ENCODE measurements at regions not wholly inside any gene's neighbourhood (a gene's known extent, or its start where the extent isn't known, plus 50 kb on each side); places are given as distances from the start of the nearest gene placed in this dataset.

GRCh38 chr2:5913711-5914395 is 221.7 kb downstream of the SOX11 start:
- H3K9me1 ChIP-seq (ENCODE audit: control insufficient read depth, extremely low read depth, insufficient read depth, low read length) = no peaks in the 10 kb centered on the region
- H2AFZ ChIP-seq (ENCODE audit: control insufficient read depth, low read length) = no peak overlapping the region
- H3K27ac ChIP-seq (ENCODE audit: control insufficient read depth, insufficient read depth, low read length) = no peak overlapping the region
- dilution Hi-C loops (cut with MboI; ENCODE audit: extremely low pct_ligation_motif_present, low sequenced_read_pairs) = no loop called here
- H3K4me2 ChIP-seq (ENCODE audit: control insufficient read depth, extremely low read depth, insufficient read depth, low read depth, low read length) = no peak overlapping the region
- DNase-seq (ENCODE audit: low read depth, low spot score) = no peak
- FAIRE-seq = no peak
- no peak overlapping the region for H3K4me3 ChIP-seq (ENCODE audit: control insufficient read depth in 2 of 3, extremely low read depth in 1 of 3, insufficient read depth in 2 of 3, low read depth in 1 of 3, low read length in 3 of 3)
- no peaks in the 10 kb centered on the region for H3K27me3 ChIP-seq (ENCODE audit: control insufficient read depth, extremely low read depth, insufficient read depth, low read length)
- H3K36me3 ChIP-seq (ENCODE audit: control insufficient read depth in 2 of 2, extremely low read depth in 1 of 2, insufficient read depth in 2 of 2, low read length in 2 of 2) = no peaks in the 10 kb centered on the region
- no peaks in the 10 kb centered on the region for H3K9me3 ChIP-seq (ENCODE audit: control insufficient read depth, low read depth, low read length)
- H3K9ac ChIP-seq (ENCODE audit: control insufficient read depth, extremely low read depth, insufficient read depth, low read length) = no peak overlapping the region
- no peaks in the 10 kb centered on the region for H3K4me1 ChIP-seq (ENCODE audit: control insufficient read depth, extremely low read depth, insufficient read depth, low read length)
- no peak for TF ChIP-seq EZH2 (IDR thresholded peaks at IDR 0.05; ENCODE audit: low read length)
- TF ChIP-seq CTCF (optimal IDR thresholded peaks at IDR 0.05 in 1 of 3, IDR thresholded peaks at IDR 0.05 in 1 of 3, conservative IDR thresholded peaks at IDR 0.05 in 1 of 3; ENCODE audit: extremely low read depth in 1 of 3, insufficient read depth in 2 of 3, low read length in 3 of 3) = no peak
- H4K20me1 ChIP-seq (ENCODE audit: control insufficient read depth, extremely low read depth, insufficient read depth, low read length) = no peaks in the 10 kb centered on the region
- H3K79me2 ChIP-seq (ENCODE audit: control insufficient read depth, insufficient read depth, low read length) = no peaks in the 10 kb centered on the region

- Histone ChIP-seq H3K4me1 (ENCODE audit: control insufficient read depth, extremely low read depth, insufficient read depth, low read length) (no peaks in the 10 kb centered on the region), H3K27ac (ENCODE audit: control insufficient read depth, insufficient read depth, low read length) (no peak overlapping the region), H3K4me3 (ENCODE audit: control insufficient read depth in 2 of 3, extremely low read depth in 1 of 3, insufficient read depth in 2 of 3, low read depth in 1 of 3, low read length in 3 of 3) (no peak overlapping the region), H3K9ac (ENCODE audit: control insufficient read depth, extremely low read depth, insufficient read depth, low read length) (no peak overlapping the region), H2AFZ (ENCODE audit: control insufficient read depth, low read length) (no peak overlapping the region), H3K36me3 (ENCODE audit: control insufficient read depth in 2 of 2, extremely low read depth in 1 of 2, insufficient read depth in 2 of 2, low read length in 2 of 2) (no peaks in the 10 kb centered on the region), H3K4me2 (ENCODE audit: control insufficient read depth, extremely low read depth, insufficient read depth, low read depth, low read length) (no peak overlapping the region), H3K79me2 (ENCODE audit: control insufficient read depth, insufficient read depth, low read length) (no peaks in the 10 kb centered on the region), H4K20me1 (ENCODE audit: control insufficient read depth, extremely low read depth, insufficient read depth, low read length) (no peaks in the 10 kb centered on the region), H3K9me1 (ENCODE audit: control insufficient read depth, extremely low read depth, insufficient read depth, low read length) (no peaks in the 10 kb centered on the region), H3K9me3 (ENCODE audit: control insufficient read depth, low read depth, low read length) (no peaks in the 10 kb centered on the region), H3K27me3 (ENCODE audit: control insufficient read depth, extremely low read depth, insufficient read depth, low read length) (no peaks in the 10 kb centered on the region)
- FAIRE-seq (no peak), DNase-seq (ENCODE audit: low read depth, low spot score) (no peak)
- no peak for TF ChIP-seq EZH2 (IDR thresholded peaks at IDR 0.05; ENCODE audit: low read length)
- no peak for TF ChIP-seq CTCF (optimal IDR thresholded peaks at IDR 0.05 in 1 of 3, IDR thresholded peaks at IDR 0.05 in 1 of 3, conservative IDR thresholded peaks at IDR 0.05 in 1 of 3; ENCODE audit: extremely low read depth in 1 of 3, insufficient read depth in 2 of 3, low read length in 3 of 3)
- dilution Hi-C loops (cut with MboI; ENCODE audit: extremely low pct_ligation_motif_present, low sequenced_read_pairs) = no loop called here
These were observed 222.8 kb downstream of the SOX11 start for GRCh38 chr2:5914811-5915611.
